ENCODE measurements at regions not wholly inside any gene's neighbourhood (a gene's known extent, or its start where the extent isn't known, plus 50 kb on each side); places are given as distances from the start of the nearest gene placed in this dataset.

GRCh38 chr6:105804000-105804399 lies 282.1 kb upstream of the PRDM1 start:
- H3K4me1 ChIP-seq (ENCODE audit: control insufficient read depth, low read length), result no peaks in the 10 kb centered on the region
- TF ChIP-seq EZH2phosphoT487 (IDR thresholded peaks at IDR 0.05; ENCODE audit: borderline replicate concordance, low read length) (no peak), CTCF (IDR thresholded peaks at IDR 0.05; ENCODE audit: low read depth, low read length, poor library complexity, severe bottlenecking) (no peak)
- H3K9me3 ChIP-seq (ENCODE audit: control insufficient read depth, insufficient read depth, low read length), result no peaks in the 10 kb centered on the region
- H3K79me2 ChIP-seq (ENCODE audit: control insufficient read depth, low read length), result no peaks in the 10 kb centered on the region
- no peaks in the 10 kb centered on the region for H4K20me1 ChIP-seq (ENCODE audit: control insufficient read depth, insufficient read depth, low read depth, low read length)
- no peaks in the 10 kb centered on the region for H3F3A ChIP-seq (ENCODE audit: control insufficient read depth, insufficient read depth)
- H3K9me2 ChIP-seq (replicated peaks; ENCODE audit: control insufficient read depth, low read length), result no peaks in the 10 kb centered on the region
- H3K27me3 ChIP-seq (ENCODE audit: control insufficient read depth, low read length), result no peaks in the 10 kb centered on the region
- H3K36me3 ChIP-seq (ENCODE audit: control insufficient read depth, low read length), result no peaks in the 10 kb centered on the region
- no peak overlapping the region for H3K4me2 ChIP-seq (ENCODE audit: low read length)
- no peak overlapping the region for H3K4me3 ChIP-seq (ENCODE audit: low read length)
- no peak overlapping the region for H3K27ac ChIP-seq (ENCODE audit: low read depth, low read length)

- Histone ChIP-seq H3K27me3 (ENCODE audit: control insufficient read depth, low read length) (no peaks in the 10 kb centered on the region), H3F3A (ENCODE audit: control insufficient read depth, insufficient read depth) (no peaks in the 10 kb centered on the region), H3K4me1 (ENCODE audit: control insufficient read depth, low read length) (no peaks in the 10 kb centered on the region), H3K9me2 (replicated peaks; ENCODE audit: control insufficient read depth, low read length) (no peaks in the 10 kb centered on the region), H3K9me3 (ENCODE audit: control insufficient read depth, insufficient read depth, low read length) (no peaks in the 10 kb centered on the region), H4K20me1 (ENCODE audit: control insufficient read depth, insufficient read depth, low read depth, low read length) (no peaks in the 10 kb centered on the region), H3K36me3 (ENCODE audit: control insufficient read depth, low read length) (no peaks in the 10 kb centered on the region), H3K4me3 (ENCODE audit: low read length) (no peak overlapping the region), H3K4me2 (ENCODE audit: low read length) (no peak overlapping the region), H3K27ac (ENCODE audit: low read depth, low read length) (no peak overlapping the region), H3K79me2 (ENCODE audit: control insufficient read depth, low read length) (no peaks in the 10 kb centered on the region)
- TF ChIP-seq EZH2phosphoT487 (IDR thresholded peaks at IDR 0.05; ENCODE audit: borderline replicate concordance, low read length) (no peak), CTCF (IDR thresholded peaks at IDR 0.05; ENCODE audit: low read depth, low read length, poor library complexity, severe bottlenecking) (no peak)
Observed at GRCh38 chr6:105803442-105803841, 282.7 kb upstream of the PRDM1 start.

GRCh38 chr6:105802703-105803102 lies 283.4 kb upstream of the PRDM1 start:
- Histone ChIP-seq H3K27me3 (ENCODE audit: control insufficient read depth, low read length) (no peaks in the 10 kb centered on the region), H3K4me1 (ENCODE audit: control insufficient read depth, low read length) (no peaks in the 10 kb centered on the region), H3K4me3 (ENCODE audit: low read length) (no peak overlapping the region), H3K9me2 (replicated peaks; ENCODE audit: control insufficient read depth, low read length) (no peaks in the 10 kb centered on the region), H3K27ac (ENCODE audit: low read depth, low read length) (no peak overlapping the region), H3K36me3 (ENCODE audit: control insufficient read depth, low read length) (no peaks in the 10 kb centered on the region), H3K4me2 (ENCODE audit: low read length) (no peak overlapping the region), H3K79me2 (ENCODE audit: control insufficient read depth, low read length) (no peaks in the 10 kb centered on the region), H4K20me1 (ENCODE audit: control insufficient read depth, insufficient read depth, low read depth, low read length) (no peaks in the 10 kb centered on the region), H3F3A (ENCODE audit: control insufficient read depth, insufficient read depth) (no peaks in the 10 kb centered on the region), H3K9me3 (ENCODE audit: control insufficient read depth, insufficient read depth, low read length) (no peaks in the 10 kb centered on the region)
- TF ChIP-seq EZH2phosphoT487 (IDR thresholded peaks at IDR 0.05; ENCODE audit: borderline replicate concordance, low read length) (no peak), CTCF (IDR thresholded peaks at IDR 0.05; ENCODE audit: low read depth, low read length, poor library complexity, severe bottlenecking) (no peak)

GRCh38 chr6:105800871-105801270 lies 285.3 kb upstream of the PRDM1 start:
- Histone ChIP-seq H3K9me2 (replicated peaks; ENCODE audit: control insufficient read depth, low read length) (no peaks in the 10 kb centered on the region), H3K27me3 (ENCODE audit: control insufficient read depth, low read length) (no peaks in the 10 kb centered on the region), H3K27ac (ENCODE audit: low read depth, low read length) (no peak overlapping the region), H3K9me3 (ENCODE audit: control insufficient read depth, insufficient read depth, low read length) (no peaks in the 10 kb centered on the region), H3K36me3 (ENCODE audit: control insufficient read depth, low read length) (no peaks in the 10 kb centered on the region), H3K79me2 (ENCODE audit: control insufficient read depth, low read length) (no peaks in the 10 kb centered on the region), H3K4me3 (ENCODE audit: low read length) (no peak overlapping the region), H3F3A (ENCODE audit: control insufficient read depth, insufficient read depth) (no peaks in the 10 kb centered on the region), H3K4me2 (ENCODE audit: low read length) (no peak overlapping the region), H3K4me1 (ENCODE audit: control insufficient read depth, low read length) (no peaks in the 10 kb centered on the region), H4K20me1 (ENCODE audit: control insufficient read depth, insufficient read depth, low read depth, low read length) (no peaks in the 10 kb centered on the region)
- TF ChIP-seq CTCF (IDR thresholded peaks at IDR 0.05; ENCODE audit: low read depth, low read length, poor library complexity, severe bottlenecking) (no peak), EZH2phosphoT487 (IDR thresholded peaks at IDR 0.05; ENCODE audit: borderline replicate concordance, low read length) (no peak)

Data from DOHH2 (cell line).